Stimulated activated CD4-positive, alpha-beta T cell treated with anti-CD3 and anti-CD28 coated beads, TNF-alpha, amount 100 ng/mL, for 1 hour (primary cell): ENCODE measurements at regions not wholly inside any gene's neighbourhood (a gene's known extent, or its start where the extent isn't known, plus 50 kb on each side); places are given as distances from the start of the nearest gene placed in this dataset.

Source experiments
- DNase-seq, 3 donors: peaks; one replicate each; pipeline ENCODE4 v3.0.0-alpha.2; 2020; ENCODE audit warnings: low read depth in 3 of 3, low spot score in 1 of 3

DNA sequence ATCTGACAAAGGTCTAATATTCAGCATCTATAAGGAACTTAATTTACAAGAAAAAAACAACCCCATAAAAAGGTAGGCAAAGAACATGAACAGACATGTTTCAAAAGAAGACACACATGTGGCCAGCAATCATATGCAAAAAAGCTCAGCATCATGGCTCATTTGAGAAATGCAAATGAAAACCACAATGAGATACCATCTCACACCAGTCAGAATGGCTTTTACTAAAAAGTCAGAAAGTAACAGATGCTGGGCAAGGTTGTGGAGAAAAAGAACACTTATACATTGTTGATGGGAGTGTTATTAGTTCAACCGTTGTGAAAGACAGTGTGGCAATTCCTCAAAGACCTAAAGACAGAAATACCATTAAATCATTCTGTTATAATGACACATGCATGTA lies 289.9 kb upstream of the MMS22L start:
- DNase-seq, result no peak

DNA sequence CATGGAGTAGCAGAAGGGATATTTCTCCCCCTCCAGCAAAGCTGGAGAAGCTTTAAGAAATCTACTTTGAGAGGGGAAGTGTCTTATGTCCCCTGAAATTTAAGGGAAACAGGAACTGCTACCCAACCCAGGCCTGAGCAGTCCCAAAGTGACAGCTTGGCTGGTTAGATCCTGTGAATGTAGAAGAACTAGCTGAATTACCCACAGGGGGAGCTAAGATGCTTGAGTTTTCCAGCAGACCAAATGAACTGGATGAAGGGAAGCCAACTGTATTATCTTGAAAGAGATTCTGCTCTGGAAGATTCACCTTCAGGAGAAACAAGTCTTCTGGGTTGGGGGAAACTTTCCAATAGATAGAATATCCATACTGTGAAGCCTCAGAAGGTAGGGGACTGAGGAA lies 303.3 kb upstream of the MMS22L start:
- DNase-seq, result no peak

DNA sequence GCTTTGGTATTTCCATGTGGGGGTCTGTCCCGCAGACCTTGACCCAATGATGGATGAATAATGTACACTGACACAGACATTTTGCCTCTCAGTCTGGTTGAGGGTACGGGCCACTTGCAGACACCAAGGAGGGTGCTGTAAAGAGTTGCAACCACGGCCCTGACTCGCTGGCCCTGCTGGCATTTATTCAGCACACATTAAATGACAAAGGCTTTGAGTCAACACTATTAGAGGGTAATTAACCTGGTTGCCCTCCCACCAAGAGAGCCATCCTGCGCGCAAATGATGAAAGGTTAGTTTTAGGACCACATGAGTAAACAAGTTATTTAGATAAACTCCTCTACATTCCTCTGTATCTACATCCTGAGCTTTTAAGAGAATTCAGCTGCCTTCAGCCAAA lies 308.9 kb upstream of the MMS22L start:
- DNase-seq, result no peak

DNA sequence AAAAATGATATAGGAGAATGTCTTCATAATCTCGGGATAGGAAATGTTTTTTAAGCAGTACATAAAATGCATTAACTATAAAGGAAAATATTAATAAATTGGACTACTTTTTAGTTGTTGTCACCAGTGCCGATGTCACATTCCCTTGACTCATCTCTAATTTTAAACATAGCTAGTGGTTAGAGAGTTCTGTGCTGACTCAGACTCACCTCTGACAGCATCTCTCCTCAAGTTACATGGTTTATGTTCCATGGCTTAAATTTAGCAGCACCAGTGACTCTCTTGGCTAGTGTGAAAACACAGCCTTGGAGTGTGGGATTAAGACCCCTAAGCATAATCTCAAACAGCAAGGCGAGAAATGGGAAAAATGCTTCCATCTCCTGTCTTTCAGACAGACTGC lies 311.8 kb upstream of the MMS22L start:
- no peak for DNase-seq

DNA sequence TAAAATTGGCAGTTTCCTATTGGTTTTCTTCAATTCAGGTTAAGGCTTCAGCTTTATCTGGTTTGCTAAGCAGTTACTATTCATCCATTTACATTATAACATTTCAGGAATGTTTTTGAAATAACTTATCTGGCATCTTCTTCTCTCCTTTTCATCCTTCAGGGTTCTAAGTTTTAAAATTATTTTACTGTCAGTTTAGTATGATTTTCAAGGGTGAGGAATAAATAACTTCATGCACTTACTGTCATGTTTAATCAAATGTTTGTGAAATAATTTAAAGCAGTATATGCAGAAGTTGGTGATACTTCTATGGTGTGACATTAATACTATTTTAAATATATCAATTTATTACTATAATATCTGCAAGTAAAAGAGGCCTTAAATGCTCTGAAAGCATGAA lies 338.1 kb upstream of the MMS22L start:
- no peak for DNase-seq

DNA sequence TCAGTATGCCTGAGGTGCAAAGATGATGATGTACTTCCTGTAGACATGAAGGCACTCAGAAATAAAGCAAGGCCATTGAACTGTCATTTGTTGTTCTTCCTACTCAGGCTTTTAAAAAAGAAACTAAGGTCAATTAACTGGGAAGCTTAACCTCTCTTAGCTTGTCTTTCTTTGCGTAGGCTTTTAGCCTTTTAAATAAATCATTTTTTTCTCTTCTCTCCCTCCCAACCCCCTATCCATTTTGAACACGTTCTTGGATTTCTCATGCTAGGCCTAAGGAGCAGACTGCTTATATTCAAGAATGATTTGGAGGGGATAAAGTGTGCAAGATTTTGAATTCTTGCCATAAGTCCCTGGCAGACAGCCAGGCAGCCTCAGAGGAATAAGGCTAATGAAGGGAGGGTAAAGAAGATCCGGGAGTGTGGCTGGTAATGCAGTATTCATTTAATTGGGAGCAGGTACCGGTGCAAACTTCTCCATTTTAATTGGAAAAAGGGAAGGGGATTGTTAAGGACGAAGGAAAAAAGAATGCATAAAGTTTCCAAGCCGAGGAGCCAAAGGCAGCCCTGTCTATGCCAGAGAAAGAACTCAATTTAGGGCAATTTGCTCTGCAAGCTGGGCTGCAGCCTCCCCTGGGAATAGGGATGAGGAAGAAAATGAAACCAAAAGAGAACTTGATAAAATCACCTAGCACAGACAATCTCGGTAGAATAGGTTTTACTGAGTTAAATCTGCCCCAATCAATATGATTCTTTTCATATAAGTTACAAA lies 343.8 kb upstream of the MMS22L start:
- DNase-seq, result no peak

DNA sequence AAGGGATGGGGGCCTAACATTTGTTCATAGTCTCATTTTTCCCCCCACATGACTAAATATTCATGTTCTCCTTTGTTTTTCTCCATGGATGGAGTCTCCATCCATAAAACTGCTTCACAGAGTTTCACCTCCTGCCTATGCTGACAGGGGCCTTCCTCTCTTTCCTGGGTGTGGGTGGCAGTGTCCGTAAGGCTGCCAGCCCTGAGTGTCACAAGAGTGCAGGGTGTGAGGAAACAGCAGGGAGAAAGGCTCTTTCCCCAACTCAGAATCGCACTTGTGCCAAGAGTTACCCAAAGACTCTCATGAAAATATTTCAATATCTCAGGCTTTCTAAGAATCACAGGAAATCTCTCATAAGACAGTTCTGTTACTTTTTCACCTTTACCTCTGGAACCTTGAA lies 346.2 kb upstream of the MMS22L start:
- no peak for DNase-seq

DNA sequence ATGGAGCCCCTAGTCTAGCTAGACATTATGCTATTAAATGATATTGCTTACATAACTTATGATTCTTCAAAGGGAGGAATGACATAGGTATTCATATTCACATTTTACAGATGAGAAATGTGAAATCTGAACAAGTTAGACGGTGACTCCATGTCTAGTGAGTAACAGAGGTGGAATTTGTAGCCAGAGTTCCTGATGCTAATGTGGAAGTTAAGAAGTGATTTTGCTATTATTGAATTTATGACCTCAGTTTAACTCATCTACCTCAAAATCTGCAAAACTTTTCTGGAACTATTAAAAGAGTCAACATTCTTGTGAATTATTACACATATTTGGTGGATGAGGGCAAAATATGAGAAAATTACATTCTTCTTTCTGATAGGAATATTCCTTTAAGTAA lies 347.6 kb upstream of the MMS22L start:
- no peak for DNase-seq

DNA sequence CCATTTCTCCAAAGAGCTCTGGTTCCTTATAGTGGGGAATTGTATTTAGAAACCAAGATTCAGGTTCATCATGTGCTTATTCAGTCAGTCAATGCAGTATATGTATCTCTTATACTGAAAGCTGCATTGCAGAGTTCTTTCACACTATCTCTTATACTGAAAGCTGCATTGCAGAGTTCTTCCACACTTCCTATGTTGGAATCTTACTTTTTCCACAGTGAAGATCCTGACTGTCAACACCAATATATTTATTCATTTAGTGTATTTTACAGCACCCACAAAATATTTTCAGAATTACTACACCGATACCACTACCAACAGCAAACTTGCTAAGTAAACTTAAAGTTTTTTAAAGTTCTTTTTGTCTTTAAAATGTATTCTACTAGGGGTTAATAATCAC lies 349.3 kb upstream of the MMS22L start:
- no peak for DNase-seq

DNA sequence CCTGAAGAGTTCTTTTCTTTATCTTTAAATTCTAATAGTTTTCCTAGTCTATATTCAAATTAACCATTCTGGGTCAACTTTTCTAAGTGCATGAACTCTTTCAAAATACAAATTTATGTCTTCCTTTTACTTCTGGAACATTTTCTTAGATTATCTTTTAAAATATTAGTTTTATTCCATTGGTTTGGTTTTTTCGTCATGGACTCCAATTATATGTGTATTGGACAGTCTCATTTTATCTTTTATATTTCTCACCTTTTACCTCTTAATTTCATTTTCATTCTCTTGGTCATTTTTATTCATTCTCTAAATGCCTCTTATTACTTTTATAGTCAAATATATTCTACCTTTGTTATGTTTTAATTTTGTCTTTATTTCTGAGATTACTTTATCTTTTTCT lies 356.7 kb upstream of the MMS22L start:
- no peak for DNase-seq

DNA sequence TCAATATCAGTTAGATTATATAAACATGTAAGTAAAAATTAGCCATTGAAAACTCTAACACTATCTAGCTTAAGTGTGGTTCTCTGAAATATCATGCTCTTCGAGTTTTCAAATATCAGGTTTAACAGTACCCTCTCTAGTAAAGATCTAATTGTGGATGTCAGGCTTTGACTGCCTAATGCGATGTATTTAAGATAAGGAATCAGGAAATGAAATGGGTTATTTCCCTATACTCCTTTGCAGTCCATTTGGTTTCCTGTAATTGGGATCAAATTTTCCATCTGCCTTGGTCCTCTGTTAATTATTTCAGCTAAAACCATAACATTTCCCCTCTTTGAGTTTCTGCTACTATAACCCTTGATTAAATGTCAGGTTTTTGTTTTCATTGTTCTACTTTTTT lies 361.3 kb upstream of the MMS22L start:
- no peak for DNase-seq

DNA sequence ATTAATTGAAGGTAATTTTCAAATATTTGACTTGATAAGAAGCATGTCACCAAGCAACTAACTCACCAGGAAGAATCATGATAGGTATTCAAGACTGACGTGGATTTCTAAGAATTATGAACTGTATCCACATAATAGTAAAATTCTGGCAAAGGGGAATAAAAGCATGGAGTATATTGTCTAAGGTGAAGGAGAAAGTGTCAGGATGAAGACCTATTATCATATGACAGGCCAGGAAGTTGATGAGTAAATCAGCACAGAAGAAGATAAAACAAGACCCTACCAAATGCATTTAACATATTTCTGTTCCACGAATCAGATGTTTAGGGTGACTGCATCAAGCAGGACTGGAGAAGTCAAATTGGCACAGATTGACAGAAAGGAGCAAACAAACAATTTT lies 362.7 kb upstream of the MMS22L start:
- DNase-seq, result no peak

DNA sequence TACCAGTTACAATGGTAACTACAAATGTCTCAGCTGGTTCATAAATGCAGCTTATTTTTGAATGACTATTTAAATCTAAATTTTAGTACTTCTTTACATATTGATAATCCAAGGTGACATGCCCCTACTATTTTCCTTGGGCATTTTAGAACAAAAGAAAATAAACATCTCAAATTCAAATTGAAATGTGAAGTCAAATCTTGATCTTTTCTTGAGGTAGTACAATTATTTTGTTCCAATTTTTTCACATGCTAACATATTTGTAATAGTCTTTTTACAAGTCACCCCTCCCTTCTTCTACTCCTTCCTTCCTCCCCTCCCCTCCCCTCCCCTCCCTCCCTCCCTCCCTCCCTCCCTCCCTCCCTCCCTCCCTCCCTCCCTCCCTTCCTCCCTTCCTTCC lies 370.1 kb upstream of the MMS22L start:
- no peak for DNase-seq

DNA sequence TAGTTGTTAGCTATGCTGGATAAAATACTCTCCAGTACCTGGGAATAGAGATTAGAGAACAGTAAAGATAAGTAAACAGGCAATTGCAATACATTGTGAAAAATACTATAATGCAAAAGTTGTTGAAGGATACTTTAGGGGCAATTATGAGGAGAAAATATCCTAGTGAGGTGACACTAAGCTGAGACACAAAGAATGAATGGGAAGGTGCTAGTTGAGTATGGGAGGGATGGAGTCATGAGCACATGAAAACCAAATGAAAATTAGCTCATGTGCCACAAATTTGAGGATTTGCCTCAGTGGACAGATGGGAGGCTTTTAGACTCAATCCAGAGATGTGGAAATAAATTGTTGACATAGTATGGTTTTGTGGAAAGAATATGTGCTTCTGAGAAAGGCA lies 370.5 kb upstream of the MMS22L start:
- DNase-seq, result no peak

DNA sequence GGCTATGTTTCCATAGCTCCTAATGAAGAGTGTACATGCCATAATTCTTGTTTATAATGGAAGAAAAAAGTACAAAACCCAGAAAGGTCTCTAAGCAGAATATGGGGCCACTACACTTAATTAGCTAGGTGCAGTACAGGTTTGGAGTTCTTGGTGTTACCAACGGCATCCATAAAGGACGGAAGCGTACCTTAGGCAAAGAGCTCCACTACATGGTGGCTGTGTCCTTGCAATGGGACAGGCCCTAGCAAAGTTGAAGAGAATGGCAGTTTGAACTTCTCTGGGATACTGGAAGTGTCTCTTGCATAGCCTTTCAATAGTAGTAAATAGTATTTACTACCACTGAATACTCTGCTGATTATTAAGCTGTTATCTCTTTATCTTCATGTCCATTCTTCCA lies 371.7 kb upstream of the MMS22L start:
- DNase-seq, result no peak

DNA sequence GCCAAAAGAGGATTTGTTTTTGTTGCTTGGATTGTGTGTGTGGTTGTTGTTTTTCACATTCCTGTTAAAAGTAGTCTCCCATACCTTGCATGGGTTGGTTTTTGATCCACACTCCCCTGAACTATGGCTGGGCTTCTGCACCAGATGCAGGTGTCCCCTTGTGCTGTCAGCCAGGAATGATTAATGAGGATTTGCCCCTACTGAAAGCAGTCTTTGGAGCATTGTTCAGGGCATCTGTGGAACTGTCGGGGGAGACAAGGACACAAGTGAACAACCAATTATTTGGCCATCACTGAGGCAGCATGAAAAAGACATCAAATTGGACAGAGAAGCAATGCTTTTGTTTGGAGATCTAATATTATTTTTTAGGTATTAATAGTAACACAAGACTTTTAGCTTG lies 373.2 kb upstream of the MMS22L start:
- DNase-seq, result no peak

DNA sequence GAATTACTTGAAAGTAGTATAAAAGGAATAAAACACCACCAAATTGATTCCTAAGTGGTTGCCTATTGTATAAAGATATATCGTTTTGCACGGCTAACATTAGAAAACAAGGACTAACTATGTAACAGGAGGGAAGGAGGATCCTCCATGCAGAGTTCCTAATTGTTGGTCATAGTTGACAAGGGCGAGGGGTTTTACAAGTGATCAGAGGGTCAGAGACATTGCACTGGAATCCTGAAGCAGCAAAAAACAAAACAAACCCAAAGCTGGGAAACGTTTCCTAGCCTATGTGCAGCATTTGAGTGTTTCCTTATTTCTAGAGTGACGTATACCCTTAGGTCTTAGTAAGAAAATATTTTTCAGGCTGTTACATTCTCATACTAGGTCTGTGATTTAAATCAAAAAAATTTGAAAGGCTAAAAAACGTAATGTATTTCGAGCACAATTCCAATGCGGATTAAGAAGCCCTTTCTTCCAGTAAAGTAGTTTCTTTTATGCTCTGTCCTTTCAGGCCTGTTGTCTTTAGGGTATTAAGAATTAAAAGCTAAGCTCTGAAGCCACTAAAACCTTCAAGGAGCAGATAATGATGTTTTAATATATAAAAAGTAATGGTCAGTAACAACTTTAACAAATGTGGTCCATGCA lies 373.8 kb upstream of the MMS22L start:
- DNase-seq, result no peak

DNA sequence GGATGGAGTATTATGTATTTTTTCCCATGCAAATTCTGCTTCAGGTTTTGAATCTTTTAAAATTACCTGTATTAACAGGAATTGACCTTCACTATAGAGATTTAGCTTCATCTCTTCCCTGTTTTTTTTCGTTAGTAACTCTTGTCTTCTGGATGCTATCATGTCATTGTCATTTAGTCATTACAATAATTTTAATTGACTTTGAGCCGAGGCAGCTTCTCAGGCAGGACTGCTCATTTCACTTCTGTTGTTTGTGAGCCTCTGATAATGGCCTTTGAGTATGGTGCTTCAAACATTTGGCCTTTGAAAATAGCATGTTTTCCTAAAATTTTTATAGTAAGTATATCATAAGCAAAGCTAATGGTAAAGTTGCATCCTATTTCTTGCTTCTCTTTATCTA lies 375.1 kb upstream of the MMS22L start:
- no peak for DNase-seq

DNA sequence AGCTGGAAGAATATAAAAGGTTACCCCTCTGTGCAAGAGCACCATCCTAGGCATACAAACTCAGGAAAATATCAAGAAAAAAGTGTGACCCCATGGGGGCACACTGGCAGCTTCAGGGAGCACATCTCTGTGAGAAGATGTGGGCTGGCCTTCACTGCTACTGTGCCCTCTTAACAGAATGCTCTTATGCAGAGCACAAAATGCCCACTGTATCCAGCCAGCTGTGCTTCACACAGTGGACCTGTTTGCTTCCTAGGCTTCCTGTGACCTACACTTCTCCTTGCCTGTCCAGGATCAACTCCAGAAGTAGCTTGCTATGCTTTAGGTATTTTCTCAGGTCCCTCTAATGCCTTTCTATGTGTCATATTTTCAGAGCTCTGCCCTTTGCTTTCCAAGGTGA lies 380.2 kb upstream of the MMS22L start:
- DNase-seq, result no peak

DNA sequence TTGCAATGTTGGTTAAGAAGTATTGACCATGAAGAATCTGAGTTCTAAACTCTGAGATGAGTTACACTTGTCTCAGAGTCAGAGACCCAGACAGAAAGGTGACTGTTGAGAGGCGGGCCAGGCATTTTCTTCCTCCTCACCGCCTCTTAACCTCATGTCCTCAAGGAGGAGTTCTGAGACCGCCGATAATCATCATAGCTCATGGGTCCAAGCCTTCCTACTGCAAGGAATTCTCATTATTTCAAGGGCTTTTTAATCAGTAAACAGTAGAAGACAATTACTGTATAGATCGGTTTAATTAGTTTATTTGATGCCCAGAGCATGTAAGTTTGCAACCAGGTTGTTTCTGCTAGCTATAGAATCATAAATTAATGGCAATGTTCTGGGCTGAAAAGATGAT lies 382.4 kb upstream of the MMS22L start:
- no peak for DNase-seq

DNA sequence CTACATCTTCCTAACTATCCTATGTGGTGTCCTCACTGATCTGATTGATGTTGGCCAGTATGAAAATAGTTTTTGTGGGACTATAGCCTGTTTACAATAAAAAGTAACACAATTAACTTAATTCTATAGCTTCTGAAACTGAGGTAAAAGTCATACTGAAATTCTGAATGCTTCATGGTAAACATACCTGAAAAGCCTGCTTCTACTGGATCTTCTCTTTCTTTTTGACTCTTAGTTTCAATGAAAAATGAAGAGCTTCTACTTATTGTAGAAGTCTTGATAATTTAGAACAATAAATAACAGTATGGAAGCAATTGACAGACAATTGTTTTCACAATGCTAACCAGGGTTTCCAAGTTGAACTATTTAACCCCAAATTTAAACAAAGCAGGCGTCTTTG lies 383.9 kb upstream of the MMS22L start:
- DNase-seq, result no peak

DNA sequence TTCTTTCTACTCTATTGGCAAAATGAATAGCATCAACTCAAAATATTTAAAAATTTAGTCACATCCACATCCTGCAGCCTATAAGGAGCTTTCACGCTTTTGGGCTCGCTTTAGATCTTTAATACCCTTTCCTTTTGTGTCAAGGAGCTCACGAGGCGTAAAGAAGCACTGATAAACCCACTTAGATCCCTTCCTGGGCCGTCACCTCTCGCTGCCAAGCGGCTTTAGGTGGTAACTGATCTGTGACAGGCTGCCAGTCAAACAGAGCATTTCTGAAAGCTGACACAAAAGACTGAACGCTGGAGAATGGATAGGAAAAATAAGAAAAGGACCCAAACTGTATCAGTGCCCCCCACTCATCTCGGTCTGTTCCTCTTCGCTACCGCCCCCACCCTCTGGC lies 385.7 kb upstream of the MMS22L start:
- DNase-seq, result no peak
